Globus pallidus (tissue), 1 donor: ENCODE measurements at regions not wholly inside any gene's neighbourhood (a gene's known extent, or its start where the extent isn't known, plus 50 kb on each side); places are given as distances from the start of the nearest gene placed in this dataset.
A peak's percentile ranks its signal among the peaks of the same experiment; 100 is the strongest.

Experiments used
- DNase-seq: peaks from one replicate; pipeline ENCODE4 v3.0.0-alpha.2; 2015; ENCODE audit warnings: low spot score

DNA sequence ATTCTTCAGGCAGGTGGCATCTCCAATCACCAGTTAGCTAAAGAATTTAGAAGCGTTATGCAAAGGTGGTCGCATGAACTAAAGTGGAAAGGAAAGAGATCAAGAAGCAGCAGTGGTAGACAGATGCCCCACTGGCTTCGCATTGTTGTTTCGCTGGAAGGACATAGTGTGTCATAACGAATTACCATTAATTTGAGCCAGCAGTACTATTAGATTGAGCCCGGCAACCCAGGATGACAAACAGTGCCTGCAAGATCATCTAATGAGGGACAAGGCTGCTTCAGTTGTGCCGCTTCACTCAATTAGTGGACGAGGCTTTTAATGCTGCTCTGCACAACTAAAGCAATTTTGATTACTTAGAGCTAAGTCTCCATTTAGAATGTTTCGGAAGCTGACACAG lies 274.5 kb upstream of the SOX5 start:
- DNase-seq = no peak

DNA sequence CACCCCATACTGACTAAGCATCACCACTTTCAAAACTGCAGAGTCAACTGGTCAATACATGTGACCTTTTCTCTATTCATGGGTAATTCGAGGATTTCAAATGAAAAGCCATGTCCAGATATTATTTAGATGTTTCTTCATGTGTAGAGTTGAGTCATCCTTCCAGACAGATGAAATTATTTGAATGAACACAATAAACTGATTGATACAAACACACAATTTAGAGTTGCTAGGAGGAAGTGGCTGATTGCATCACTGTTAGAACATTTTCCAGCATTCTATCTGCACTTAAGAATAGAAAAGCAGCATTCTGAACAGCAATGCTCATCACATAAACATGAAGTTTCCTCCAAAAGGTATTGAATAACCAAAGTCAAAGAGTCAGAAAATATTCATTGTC lies 273.5 kb upstream of the SOX5 start:
- no peak for DNase-seq

DNA sequence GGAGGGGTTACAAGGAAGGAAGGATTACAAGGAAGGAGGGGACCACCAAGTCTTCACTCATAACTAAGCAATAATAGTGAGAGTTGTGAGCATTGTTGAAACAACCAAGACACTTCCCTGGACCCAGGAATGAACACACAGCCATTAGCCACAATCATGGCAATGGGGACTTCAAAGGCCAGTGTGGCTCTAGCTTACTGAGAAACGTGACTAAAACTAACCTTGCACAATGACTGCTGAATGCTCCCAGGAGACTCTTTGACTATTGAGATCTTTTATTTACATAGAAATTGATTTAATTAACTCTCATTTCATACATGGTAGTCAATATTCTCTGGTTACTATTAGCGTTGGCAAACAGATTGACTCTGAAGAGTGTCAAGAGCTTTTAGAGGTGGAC lies 263.0 kb upstream of the SOX5 start:
- DNase-seq = no peak

DNA sequence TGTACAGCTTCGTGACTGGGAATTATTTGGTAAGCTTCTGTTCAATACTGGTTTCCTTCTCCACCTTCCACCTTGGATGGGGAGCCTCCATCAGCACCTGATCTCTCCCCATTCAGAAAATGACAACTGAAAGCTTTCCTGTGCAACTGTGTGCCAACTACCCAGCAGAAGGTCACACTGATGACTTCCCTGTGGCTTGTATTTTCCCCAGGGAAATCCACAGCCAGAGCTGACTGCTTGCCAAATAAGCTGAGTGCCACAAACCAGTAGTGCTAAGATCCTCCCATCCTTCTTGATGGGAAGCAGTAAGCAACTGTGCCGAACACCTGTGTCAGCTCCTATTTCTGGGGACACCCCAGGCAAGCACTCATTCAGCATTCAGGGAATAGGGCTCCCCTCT lies 257.2 kb upstream of the SOX5 start:
- DNase-seq = no peak

DNA sequence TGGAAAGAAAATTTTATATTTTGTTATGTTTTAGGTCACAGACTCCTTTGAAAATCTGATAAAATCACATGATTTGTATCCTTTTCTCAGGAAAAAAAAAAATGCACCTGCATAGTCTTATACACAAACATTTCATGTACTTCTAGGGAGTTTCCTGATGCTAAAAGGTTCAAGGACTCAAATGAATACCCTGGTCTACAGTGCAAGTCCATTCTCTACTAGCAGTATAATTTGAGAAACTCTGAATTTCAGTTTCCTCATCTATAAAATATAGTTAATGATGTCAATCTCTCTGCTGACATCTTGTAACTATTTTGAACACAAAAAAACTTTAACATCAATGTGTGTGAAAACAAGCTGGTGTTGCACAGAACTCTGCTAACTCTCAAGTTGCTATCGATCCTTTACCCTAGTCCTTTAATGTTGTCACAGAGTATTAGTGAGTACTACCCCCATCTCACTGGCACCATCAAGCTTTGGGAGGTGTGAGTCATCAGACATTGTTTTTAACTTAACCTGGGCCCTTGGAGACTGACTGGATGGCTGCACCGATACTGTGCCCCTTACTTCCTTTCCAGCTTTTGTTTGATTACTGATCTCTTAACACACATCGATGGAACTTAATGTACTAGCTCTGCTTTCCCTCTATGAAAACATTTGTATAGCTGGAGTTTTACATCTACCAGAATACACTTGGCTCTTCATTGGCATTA lies 251.9 kb upstream of the SOX5 start:
- no peak for DNase-seq

DNA sequence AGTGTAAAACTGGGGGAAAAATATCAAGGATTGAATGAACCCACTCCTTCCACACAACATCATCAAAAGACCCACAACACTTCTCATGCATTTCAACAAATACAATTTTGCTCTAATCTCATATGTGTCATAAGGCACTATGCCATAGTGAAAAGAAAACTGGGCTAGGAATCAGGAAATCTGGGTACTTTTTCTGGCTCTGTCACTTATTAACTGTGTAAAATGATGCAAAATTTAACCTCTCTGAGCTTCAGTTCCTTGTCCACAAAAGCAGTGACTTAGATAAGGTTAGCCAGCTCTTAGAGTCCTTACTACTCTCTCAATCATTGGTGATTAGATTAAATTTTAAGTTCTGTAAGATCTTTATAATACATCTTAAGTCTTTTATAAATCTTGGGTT lies 250.5 kb upstream of the SOX5 start:
- DNase-seq = no peak

DNA sequence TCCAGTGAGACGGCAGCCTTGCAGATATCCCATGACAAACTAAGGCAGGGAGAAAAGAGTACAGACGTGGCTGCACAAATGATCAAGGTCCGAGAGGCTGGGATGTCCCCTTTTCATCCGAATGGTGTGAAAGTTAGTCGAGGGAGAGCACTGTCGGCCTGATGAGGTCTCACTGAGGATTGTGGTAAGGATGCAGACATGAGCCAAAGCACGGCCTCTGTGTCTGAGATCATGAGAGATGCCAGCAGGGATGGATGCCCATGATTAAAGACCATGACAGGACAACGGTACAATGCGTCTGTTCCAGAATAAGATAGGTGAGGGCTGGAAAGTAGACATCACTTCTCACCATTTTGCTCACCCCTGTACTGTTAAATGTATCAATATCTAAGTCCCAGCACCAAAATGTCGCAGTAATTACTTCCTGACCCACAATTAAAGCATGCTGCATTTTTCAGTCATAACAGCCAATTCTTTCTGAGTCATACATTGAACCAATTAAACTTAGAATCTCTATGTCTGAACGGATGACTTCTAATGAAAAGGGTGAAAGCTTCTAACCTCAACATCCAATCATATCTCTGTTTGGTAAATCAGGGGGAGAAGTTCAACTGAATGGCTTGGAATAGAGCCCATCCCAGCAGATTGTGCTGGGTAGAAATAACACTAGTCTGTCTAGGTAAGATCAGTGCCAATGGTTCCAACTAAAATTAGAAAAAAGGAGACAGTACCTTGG lies 249.6 kb upstream of the SOX5 start:
- no peak for DNase-seq

- no peak for DNase-seq
Measured at GRCh38 chr12:24198070-24198469, 248.6 kb upstream of the SOX5 start.

DNA sequence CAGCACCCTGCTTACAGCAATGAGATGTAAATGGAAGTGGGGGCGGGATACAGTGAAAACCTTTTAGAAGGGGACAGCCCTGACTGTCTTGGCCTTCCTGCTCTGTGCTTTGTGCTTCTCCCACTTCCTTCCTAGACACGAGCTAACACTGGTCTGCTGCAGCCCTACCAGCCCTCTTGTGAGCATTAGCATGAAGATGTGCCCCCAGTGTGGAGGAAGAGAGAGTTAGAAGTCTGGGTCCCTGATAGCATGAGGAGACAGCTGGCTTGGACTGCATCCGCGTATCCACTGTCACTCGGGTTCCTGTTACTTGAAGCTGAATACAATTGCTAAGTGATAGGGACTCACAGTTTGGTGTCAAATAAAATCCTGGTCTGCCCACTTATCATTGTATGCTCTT lies 248.1 kb upstream of the SOX5 start:
- DNase-seq = no peak

DNA sequence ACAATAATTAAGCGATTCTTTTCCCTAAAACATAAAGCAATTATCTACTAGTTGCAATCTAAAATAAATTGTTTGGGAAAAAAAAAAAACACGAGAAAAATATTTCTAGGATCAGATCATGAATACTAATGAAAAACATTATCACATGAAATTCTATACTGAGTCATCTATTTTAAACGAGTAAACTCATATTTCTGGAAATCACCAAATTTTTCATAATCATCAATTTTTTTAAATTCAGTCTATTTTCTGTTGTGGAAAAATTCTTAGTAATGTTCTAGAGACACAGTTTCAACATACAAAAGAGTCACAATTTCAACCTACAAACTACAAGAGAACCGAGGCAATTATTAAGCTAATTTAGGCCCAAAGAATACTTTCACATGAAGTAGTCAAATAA lies 245.6 kb upstream of the SOX5 start:
- no peak for DNase-seq

GRCh38 chr12:24191117-24191516 lies 241.6 kb upstream of the SOX5 start:
- no peak for DNase-seq

- no peak for DNase-seq
Measured at GRCh38 chr12:24185782-24186181, 236.3 kb upstream of the SOX5 start.

DNA sequence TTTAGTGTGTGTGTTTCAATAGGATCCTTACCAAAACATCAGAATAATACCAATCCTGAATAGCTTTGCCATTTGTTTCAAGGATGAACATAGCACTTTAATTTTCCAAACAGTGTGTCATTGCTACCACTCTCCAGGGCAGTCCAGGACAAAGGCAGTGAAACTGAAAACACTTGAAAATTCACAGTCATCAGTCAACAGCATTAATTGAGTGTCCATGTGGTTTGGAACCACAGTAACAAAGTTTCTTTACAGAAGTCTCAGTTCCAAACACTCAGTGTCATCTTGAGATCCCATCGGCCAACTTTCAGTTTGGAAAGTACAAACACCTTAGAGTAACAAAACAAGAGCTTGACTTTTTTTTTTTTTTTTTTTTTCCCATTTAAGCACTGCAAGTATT lies 228.4 kb upstream of the SOX5 start:
- DNase-seq = no peak

- DNase-seq = no peak
Measured at GRCh38 chr12:24175929-24176328, 226.5 kb upstream of the SOX5 start.

- DNase-seq = no peak
Measured at GRCh38 chr12:24175284-24175683, 225.8 kb upstream of the SOX5 start.

GRCh38 chr12:24173067-24173466 lies 223.6 kb upstream of the SOX5 start:
- no peak for DNase-seq

DNA sequence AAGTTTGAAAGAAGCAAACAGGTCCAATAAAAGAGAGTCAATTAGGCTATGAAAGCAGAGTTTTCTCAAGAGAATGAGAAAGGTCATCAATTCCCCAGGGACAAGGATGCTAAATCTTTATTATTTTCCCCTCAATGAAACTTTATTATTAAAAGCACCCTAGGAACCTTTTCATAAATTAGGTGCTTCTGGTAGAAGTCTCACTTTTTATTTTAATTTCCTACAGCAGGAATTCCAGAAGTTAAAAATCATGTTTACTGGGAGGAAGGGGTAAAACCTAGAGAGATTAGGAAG lies 223.2 kb upstream of the SOX5 start:
- DNase-seq = no peak

DNA sequence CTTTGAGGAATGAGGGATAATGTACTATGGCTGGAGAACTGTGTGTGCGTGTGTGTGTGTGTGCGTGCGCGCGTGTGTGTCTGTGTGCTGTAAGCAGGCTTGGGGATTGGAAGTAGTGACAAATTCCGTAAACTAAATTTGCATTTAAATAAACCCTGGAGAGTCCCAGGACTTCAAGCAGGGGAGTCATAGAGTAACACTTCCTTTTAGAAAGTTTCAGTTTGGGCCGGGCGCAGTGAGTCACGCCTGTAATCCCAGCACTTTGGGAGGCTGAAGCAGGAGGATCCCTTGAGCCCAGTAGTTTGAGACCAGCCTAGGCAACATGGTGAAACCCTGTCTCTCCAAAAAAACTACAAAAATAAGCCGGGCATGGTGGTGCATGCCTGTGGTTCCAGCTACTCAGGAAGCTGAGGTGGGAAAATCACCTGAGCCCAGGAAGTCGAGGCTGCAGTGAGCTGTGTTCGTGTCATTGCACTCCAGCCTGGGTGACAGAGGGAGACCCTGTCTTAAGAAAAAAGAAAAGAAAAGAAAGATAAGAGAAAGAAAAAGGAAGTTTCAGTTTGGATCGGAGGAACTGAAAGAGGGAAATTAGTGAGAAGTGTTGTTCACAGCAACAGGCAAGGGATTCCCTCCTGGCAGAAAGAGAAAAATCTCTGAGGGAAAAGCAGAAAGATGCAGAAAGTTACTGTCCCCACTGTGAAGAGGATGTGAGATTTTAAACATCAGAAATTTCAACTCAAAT lies 222.7 kb upstream of the SOX5 start:
- no peak for DNase-seq

DNA sequence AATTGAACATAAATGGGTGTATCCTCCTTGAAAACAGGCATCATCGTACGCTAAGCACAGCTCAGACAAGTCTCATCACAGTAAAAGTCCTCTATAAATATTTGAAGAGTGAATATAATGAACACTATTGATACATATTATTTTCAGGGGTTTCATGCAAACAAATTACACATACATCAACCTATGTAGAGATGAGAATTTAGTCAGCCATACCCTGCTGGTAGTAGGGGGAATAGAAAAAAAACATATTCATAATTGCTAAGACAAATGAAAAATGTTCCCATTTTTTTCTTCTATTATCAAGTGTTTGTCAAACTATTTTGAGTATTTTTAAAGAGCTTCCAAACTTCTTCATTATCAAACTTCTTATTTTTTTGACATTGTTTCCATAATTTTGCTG lies 205.6 kb upstream of the SOX5 start:
- DNase-seq = no peak

DNA sequence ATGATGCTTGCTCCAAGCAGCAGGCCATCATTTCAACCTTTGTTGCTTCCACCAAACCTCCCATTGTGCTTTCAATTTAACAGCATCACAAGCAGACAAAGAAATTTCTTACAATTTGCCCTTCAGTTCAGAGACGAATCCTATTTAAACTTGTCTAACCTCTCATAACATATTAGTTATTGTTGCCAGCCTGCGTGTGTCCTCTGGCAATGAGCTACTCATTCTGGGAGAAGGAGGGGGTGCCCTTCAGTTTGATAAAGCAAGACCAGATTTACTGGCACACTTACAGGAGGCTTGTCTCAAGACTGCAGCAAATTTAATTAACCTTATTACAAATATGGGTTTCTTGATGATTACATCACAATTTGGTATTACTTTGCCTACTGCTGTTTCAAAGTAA lies 203.6 kb upstream of the SOX5 start:
- DNase-seq = no peak

DNA sequence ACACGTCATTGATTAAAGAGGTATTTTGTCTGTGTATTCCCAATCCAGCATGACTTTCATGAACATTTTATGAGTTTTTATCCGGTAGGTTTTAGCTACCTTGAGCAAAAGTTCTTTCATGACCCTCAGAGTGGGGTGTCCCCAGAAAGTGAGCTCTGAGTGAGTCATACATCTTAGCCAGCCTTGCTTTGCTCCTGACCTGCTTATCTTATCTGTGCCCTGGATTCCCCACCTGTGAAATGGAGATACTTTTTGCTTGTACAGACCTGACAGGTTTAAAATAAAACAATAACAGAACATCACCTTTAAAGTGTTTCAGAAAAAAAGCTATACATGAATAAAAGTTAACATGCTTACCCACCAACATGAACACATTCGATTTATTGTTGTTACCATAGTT lies 202.8 kb upstream of the SOX5 start:
- DNase-seq = no peak

DNA sequence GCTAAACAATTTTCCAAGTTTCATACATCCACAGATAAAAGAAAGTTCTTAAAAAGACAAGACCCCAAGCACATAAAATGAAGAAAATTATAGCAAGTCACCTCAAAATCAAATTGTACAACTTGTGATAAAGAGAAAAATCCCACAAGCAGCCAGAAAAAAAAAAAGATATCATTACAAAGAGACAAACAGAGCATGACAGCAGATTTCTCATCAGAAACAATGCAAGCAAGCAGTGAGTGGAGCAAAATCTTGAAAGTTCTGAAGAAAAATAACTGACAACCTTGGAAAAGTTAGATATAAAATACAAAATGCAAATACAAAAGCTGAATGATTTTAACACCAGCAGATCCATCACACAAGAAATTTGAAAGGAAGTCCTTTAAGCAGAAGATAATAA lies 194.5 kb upstream of the SOX5 start:
- no peak for DNase-seq

DNA sequence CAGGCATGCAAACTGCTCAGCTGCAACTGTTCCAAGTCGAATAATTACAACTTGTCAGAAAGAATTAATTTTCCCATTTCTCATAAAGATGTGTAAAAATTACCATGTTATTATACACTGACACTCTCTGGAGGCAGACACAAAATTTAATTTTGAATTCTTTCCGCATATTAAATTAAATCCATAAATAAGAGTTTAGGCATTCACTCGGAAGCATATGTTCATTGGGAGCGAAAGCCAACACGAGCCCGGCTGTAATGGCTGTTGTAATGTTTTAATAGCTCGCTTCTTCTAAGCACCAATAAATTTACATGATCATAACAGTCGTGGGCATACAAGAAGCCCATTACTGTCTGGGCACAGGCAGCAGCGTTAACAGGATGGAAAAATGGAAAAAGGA lies 189.6 kb upstream of the SOX5 start:
- no peak for DNase-seq

DNA sequence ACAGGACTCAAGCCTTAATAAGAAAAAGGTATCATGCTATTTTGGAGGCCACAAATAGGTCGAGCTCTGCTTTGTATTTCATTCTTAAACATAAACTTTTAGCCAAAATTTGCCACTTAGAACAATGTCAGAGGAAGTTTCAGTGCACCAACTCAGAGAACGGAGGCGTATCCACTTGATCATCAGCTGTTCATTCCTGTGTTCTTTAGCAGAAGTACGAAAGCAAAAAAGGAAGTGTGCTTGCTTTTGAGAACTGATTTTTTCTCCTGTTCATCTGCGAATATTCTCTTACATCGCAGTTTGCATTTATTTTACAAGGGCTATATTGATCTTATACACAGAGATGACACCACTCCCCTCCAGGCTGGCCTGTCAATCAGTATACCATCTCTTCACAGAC lies 188.6 kb upstream of the SOX5 start:
- DNase-seq = peak; percentile 5
